HG03103 (cell line): ENCODE measurements at regions not wholly inside any gene's neighbourhood (a gene's known extent, or its start where the extent isn't known, plus 50 kb on each side); places are given as distances from the start of the nearest gene placed in this dataset.

Source experiments
- ATAC-seq: cut with Tn5 transposase; IDR thresholded peaks from one replicate; pipeline ENCODE4 v1.9.1; 2021; ENCODE audit warnings: low read depth; ENCODE audit not compliant: unreplicated experiment

DNA sequence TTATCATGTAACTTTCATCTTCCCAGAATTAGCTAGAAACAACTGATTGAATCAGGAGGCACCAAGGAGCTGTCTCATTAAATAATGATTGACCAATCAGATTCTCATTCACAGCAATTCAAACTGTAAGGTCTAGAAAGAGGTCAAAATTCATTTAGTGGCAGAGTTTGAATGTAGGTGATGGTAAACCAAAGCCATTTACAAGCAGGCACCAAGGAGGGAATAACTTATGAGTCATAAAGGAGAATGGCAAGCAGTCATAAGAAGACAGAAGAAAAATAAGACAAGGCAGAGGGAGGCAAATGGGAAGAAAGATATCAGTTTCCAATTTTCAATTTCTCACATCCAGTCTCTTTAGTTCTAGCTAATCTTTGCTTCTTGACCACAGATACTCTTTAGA is 52.9 kb upstream of the DEFB112 start:
- no peak for ATAC-seq

DNA sequence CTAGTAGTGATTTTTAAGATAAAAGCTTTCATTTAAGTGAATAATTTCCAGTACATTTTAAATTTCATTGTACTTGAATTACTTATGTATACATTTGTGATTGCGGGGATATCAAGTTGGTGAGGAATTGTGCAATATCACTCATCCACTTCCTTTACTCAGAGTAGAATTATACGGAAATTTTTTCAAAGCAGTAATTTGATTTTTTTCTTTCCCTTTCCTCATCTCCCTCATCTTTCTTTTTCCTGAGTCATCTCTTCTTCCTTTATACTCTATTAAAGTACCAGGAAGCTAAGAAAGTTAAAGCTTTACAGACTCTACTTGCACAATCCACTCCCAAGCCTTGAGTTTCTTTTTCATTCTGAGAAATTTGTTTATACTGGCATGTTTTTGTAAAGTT is 60.9 kb upstream of the DEFB112 start:
- ATAC-seq = no peak

DNA sequence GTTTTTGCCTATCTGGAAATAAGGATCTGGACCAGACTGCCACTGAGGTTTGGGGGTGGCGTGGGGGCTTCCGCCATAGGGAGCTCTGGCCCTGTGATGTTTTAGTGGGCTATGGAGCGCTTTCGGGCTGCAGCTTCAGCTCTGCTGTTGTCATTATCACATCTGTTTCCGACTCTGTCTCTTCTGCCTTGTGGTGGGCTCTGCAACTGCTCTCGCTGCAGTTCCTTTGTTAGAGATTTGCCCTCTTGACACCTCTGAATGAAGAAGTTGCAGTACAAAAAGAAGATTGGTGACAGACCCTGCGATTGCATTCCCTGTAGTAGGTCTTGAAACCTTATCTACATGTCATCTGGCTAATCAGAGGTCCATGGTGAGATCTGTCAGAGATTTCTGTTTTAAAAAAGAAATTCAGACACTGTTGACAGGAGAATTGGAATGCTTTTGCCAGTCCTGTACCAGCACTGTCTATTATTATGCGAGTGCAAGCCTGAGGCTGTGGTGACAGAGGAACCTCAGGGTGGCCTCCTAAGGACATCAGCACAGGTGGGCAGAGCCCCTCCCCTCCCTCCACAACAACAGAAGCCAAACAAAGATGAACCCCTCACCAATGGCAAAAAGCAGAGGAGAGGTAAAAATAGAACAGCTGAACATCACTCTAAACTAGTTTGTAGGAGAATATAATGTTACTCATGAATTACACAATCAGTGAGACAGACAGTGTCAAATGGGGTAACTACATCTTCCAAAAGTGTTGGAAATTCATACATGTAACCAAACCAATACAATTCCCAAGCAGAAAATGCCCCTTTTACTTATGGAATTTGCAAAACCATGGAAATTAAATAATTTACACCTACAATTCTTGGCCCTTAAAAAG is 63.5 kb upstream of the DEFB112 start:
- ATAC-seq = no peak

DNA sequence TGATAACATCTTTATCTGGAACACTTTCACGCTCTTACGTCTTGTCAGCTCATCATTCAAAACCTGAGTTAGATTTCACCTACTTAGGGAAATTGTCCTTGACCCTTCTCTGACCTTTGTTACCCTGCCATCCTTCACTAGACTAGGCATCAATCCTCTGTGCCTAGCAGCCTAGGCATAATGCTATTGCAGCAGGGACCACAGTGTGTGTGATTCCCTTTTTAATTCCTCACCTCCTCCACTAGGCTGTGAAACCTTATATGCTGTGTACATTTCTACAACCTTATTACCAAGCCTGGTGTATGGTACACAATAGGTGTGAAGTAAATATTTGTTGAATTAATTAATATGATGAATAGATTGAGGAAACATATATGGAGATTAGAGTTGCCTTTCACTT is 66.7 kb upstream of the DEFB112 start:
- no peak for ATAC-seq

DNA sequence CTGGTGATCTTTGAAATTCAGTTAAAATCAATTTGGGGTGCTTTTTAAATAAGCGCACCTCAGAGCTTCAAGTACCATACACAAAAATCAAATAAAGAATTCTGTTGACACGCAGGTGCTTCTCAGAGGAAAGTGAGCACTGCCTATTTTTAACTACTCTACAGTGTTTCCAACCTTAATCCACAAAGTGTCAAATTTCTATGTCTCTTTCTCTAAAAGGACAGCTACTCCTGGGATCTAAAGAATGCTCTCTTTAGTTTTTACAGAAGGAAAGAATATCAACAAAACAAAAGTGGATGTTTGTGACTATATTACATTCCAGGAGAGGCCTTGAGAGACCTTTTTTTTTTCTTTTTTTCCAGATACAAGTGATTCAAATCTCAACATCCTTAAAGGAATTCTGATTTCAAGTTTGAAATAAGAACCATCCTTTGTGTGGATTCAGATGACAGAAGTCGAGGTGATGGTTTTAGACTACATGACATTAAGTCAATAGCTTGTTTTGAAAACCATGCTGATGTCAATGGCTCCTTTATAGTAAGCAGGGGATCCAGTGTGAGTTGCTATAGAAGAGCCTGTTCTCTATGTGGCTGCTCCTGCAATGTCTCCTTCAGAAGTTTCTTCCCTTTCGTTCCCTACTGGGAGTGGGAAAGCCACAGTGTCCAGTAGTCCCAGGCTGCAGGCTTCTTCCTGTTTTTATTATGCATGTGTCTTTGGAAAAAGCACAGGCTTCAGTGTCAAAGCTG is 67.2 kb upstream of the DEFB112 start:
- no peak for ATAC-seq

DNA sequence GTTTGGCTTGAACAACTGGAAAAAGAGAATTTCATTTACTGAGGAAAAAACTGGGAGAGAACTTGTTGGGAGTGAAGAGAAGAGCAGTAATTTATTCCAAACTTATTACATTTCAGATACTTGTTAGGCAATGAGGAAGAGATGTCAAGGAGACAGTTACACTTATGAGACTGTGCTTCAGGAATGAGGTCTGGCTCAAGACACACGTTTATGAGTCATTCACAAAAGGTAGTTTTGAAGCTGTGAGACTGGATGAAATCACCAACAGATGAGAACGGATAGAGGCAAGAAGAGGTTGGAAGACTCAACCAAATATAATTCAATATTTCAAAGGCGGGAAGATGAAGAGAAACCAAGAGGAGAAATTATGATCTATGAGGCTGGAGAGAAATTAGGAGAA is 70.6 kb upstream of the DEFB112 start:
- no peak for ATAC-seq

DNA sequence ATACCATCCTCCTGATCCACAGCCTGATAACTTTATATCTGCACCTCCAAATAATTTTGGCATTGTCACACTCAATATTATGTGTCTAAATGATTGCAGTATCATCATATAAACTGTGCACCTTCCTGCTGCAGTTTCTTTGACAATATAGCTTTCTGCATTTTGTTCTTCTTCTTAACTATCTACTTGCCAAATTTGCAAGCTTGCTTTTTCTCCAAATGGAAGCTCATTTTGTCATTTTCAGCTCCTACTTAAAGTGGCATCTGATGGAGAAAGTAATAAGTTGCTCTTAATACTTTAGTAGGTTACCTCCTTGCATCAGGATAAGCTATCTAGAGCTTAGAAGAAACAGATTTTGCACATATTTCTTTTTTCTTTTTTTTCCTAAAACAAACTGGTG is 74.0 kb upstream of the DEFB112 start:
- ATAC-seq = no peak

DNA sequence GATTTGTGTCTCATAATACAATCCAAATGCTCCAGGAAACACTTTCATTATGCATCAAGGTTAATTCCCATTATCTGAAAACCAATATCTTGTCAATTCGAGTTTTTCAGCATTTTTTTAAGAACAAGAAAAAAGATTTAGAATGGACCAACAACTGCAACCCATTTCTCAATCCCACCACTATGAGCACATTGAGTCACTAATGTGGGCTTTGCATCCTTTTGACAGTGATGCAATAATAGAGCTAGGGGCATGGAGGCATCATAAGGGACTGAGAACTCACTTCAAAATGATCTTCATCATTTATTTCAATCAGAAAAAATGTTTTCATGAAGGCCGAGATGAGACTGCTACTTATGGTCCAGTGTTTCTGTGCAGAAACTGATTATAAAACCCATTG is 74.8 kb upstream of the DEFB112 start:
- ATAC-seq = no peak

DNA sequence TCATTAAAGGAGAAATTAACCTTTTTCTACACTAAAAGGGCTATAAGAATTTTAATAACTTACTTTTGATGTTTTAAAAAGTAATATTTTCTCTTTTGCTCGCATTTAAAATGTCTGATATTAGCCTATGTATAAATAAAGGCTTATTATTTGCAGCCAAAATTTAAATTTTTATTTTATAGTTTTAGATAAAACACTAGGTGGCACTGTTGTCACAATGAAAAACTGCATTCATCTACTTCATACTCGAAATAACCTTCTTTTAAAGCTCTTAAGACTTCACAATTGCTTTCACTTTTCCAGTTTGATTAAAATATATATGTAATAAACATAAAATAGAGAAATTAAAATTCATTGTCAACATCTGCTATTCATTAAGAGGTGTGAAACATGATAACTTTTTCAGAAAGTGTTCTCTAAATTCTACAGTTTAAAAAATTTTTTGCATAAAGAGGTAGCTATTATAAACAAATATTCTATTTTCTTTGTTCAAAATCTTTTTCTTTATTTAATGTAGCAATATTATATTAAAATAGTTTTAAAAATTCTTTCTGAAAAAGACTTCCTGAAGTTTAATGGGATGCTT is 78.8 kb upstream of the DEFB112 start:
- no peak for ATAC-seq

DNA sequence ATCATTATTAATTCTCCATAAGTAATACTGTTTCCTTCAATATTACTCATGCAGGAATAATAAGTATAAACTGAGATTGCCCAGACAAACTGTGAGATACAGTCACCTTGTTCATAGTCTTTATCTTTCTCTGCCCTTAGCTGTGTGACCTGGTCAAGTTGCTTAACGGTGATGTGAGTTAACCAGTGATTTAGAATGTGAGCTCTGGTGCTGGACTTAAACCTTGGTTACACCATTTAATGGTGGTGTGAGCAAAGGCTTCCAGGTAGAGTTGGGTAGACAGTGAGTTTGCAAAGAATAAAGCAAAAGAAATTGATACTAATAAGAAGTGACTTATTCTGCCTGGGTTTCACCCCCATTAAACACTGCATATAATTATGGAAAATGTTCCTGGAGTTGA is 86.2 kb upstream of the DEFB112 start:
- ATAC-seq = no peak

DNA sequence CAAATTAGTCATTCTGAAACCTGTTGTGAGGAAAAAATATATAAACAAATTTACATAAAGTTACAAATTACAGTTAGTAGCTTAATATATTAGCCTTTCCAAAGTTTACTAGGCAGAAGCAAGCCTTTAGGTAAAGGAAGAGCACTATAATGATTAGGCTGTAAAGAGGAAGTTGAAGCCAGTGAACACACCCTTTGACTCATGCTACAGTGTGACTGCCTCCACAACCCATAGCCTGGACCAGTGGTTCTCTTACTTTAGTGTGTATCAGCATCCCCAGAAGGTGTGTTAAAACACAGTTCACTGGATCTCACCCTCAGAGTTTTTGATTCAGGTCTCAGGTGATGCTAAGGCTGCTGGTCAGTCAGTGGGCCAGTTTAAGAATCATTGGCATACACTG is 91.4 kb upstream of the DEFB112 start:
- ATAC-seq = no peak

DNA sequence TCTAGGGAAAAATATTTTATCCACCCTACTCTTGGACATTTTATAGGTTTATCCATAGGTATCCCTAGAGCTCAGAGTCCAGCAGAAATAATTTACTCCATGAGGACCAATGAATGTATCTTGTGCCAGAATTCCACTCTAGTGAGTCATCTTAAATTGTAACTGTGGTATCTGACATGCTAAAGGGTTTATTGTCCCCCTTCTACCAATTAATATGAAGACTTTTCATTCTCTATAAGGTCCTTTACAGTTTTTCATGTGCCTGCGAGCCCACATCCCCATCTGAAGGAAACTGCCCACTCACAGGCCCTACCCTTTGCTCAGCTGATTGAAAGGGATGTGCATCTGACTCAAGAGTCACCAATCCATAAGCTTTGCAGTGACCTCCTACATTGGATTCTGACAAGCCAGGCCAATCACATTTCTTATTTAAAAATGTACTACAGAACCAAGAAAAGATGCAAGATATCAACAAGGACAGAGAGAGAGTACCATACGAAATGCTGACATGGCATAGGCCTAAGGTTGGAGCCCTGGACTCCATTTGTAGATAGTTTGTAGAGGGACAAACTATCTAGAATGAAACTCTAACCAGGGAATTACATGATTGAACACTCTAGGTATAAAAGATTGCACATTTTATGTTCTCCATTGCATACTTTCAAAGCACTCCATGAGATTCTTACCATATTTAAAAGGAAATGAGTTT is 93.4 kb upstream of the DEFB112 start:
- ATAC-seq = no peak

DNA sequence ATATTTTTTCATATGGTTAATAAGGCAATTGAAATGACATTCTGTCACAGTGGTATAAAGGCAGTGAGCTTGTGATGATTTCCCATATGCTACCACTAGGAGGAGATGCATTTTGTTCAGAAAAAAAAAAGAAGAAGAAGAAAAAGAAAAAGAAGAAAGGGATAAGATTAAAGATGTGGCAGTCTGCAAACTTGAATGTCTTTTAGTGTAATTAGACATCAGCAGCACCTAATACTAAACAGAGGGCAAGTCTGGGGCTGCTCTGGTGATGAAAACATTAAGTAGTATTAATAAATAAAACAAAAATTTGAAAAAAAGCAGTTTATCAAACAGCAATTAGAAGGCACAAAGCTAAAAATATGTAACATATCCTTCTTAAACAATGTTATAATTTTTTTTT is 95.4 kb upstream of the DEFB112 start:
- ATAC-seq = no peak

DNA sequence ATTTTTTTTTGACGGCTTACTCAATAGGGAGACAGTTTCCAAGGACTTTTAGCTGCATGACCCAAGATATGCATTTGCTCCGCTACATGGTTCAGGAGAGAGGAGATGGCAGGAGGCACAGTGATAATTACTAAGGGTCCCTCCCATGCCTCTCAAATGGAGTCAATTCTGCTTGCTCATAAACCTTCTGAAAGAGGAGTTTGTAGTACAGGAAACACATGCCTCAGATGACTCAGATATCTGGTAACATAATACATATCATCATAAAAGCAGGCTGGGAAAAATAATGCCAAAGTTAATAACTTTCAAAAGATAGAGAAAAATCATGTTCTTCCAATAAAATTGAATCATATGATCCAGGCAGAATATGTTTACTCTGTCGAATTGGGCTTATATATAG is 97.6 kb upstream of the DEFB112 start:
- no peak for ATAC-seq

DNA sequence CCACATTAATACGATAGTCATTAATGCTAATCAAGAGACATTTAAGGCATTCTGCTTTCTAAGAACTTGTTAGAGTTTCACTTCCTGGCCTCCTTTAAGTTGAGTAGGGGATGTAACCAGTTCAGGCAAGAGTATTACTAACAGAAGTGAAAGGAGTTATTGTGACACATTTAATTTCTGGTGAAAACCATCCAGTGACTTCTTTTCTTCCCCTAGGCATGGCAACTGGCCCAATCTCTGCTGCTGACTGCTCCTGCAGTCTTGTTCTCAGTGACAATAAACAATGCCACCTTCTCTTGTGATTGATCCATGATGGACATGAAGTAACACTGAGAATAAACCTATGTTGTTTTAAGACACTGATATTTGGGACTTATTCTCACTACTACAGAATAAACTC is 130.9 kb upstream of the DEFB112 start:
- ATAC-seq = no peak

DNA sequence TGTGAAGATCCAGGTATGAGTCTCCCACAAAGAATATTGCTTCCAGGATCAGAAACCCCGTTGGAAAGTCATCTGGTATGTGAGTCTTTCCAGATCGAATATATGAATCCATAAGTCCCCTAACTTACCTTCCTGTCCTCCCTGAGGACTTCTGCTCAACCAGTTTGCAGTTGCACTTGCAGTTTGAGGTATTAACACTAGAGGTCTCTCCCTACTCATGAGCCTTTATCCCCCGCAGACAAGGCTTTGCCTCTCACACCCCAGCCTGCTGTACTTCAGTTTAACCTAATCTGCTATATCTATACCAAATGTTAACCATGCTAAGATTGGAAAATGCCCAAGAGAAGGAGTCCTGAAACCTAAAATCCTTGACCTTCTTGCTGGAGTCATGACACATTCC is 135.3 kb upstream of the DEFB112 start:
- ATAC-seq = no peak

DNA sequence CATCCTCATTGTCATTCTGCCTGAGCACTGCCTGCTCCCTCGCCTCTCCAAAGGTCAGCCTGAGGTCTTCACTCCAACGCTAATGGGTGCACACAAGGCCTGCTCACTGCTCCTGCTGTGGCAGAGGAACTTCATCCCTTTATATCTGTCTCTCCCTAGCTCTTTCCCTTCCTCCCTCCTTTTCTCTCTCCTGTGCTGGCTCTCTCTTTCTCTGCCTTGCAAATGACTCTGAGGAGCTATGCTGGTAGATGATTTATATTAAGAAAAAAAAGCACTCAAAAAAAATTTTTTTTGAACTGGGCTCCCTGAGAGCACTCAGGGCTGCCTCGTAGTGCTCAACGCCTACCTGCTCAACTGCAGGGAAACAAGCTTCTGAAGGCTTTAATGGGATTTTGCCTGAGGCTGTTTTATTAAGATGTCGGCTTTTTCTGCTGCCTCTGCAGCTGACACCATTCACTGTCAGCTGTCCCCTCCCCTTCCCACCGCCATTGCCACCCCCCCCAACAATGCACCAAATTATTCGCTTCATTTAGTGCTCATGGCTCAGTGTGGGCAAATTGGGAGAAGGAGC is 137.7 kb upstream of the DEFB112 start:
- no peak for ATAC-seq

DNA sequence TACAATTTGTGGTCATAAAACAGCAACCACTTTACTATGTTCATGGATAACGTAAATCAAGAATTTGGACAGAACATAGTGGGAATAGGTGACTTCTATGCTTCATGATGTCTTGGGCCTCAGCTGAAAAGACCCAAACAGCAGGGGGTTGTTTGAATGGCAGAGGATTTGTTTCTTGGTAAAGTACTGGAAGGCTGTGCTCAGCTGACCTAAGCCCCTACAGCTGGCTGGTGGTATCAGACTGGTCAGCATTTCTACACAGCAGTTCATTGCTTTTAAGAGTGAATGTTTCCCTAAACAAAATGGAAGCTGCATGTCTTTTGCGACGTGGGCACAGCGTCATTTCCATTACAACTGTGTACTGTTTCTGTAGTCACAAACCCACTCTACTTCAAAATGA is 148.5 kb upstream of the DEFB112 start:
- no peak for ATAC-seq

DNA sequence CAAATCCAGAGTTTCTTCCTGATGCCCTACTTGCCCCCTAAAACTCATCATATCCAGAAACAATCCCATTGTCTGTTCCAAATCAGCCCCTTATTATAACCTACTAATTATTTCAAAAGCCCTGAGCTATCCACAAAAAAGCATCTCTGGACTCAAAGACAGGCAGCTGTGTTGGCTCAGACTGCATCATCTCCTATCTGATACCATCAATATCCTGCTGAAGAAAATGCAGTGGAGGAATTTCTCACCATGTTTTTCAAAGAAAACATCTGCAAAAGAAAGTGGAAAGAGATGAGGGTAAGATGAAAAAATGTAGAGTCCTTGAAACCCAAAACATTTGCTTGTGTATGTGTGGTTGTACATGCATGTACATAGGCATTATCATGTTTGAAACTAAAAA is 153.0 kb upstream of the DEFB112 start:
- no peak for ATAC-seq

DNA sequence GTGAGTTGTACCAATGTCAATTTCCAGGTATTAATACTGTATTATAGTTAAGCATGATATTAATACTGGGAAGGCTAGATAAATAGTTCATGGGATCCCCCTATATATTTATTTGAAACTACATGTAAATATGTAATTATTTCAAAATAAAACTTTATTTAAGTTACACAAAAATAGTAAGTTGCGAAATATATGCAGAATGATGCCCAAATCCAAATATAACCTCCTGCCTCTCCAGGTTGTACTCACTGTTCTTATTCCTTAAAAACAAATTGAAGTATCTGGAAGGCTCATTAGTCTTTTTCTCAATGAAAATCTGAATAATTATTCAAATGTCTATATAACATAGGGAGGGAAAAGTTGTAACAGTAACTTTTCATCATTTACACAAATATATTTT is 161.9 kb upstream of the DEFB112 start:
- ATAC-seq = no peak

DNA sequence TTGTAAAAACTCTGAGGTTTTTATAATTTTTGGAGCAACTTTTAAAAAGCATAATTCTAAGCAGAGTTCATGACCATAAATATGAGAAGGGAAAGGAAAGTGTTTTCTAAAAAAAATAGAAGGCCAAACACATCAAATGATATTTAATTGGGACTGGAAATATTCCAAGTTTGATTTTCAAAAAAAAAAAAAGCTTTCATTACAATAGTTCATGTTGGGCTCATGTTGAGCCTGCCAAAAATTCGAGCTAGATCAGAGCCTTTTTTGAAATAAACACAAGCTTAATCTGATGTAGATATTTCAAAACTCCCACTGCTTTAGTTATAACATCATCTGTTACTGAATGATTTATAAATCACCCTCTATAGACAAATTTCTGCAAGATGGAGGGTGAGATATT is 163.4 kb upstream of the DEFB112 start:
- ATAC-seq = no peak
